Keratinocyte (primary cell): ENCODE measurements at regions not wholly inside any gene's neighbourhood (a gene's known extent, or its start where the extent isn't known, plus 50 kb on each side); places are given as distances from the start of the nearest gene placed in this dataset.

Experiments used
- DNase-seq: peaks from one replicate; pipeline ENCODE4 v3.0.0-alpha.2; 2011; ENCODE audit warnings: low read depth, missing footprints, low spot score
- FAIRE-seq: peaks from 2 replicates; lab custom pipeline; 2011; peaks lifted over from hg19 to GRCh38; lab: Jason Lieb, UNC
- H2AFZ ChIP-seq: 2 replicates; pipeline ENCODE4 v1.6.0; 2012; ENCODE audit warnings: low read length, control low read depth, inconsistent platforms; ENCODE audit not compliant: control insufficient read depth
- H3K27ac ChIP-seq: 2 replicates; pipeline ENCODE4 v1.5.1; 2011; ENCODE audit warnings: low read length; ENCODE audit not compliant: control insufficient read depth, insufficient read depth
- H3K27me3 ChIP-seq: 3 replicates; pipeline ENCODE4 v1.6.0; 2011; ENCODE audit warnings: low read length; ENCODE audit not compliant: control insufficient read depth, insufficient read depth; ENCODE audit errors: extremely low read depth
- H3K36me3 ChIP-seq, 2 experiments: 2 replicates in 1 of 2; 3 replicates in 1 of 2; pipeline ENCODE4 v1.5.1; 2011; ENCODE audit warnings: low read length in 2 of 2, mild to moderate bottlenecking in 1 of 2; ENCODE audit not compliant: control insufficient read depth in 2 of 2, insufficient read depth in 2 of 2; ENCODE audit errors: extremely low read depth in 1 of 2
- H3K4me1 ChIP-seq: 3 replicates; pipeline ENCODE4 v1.5.1; 2011; ENCODE audit warnings: low read length; ENCODE audit not compliant: control insufficient read depth, insufficient read depth; ENCODE audit errors: extremely low read depth
- H3K4me2 ChIP-seq: 3 replicates; pipeline ENCODE4 v1.6.0; 2011; ENCODE audit warnings: low read depth, low read length; ENCODE audit not compliant: control insufficient read depth, insufficient read depth; ENCODE audit errors: extremely low read depth
- H3K4me3 ChIP-seq, 3 experiments: fragments of 200-600 bp in 1 of 3; sonication (generic) in 1 of 3; 2 replicates in 2 of 3; 3 replicates in 1 of 3; pipeline ENCODE4 v1.5.1; 2011 to 2016; ENCODE audit warnings: low read length in 3 of 3, mild to moderate bottlenecking in 3 of 3, control low read depth in 2 of 3, inconsistent platforms in 1 of 3, low read depth in 1 of 3, mixed read lengths in 1 of 3, mixed run types in 1 of 3, moderate library complexity in 1 of 3; ENCODE audit not compliant: control insufficient read depth in 2 of 3, insufficient read depth in 2 of 3; ENCODE audit errors: extremely low read depth in 1 of 3
- H3K79me2 ChIP-seq: 2 replicates; pipeline ENCODE4 v1.6.0; 2012; ENCODE audit warnings: low read length; ENCODE audit not compliant: control insufficient read depth, insufficient read depth
- H3K9ac ChIP-seq: 3 replicates; pipeline ENCODE4 v1.6.0; 2011; ENCODE audit warnings: low read length; ENCODE audit not compliant: control insufficient read depth, insufficient read depth; ENCODE audit errors: extremely low read depth
- H3K9me1 ChIP-seq: 3 replicates; pipeline ENCODE4 v1.6.0; 2011; ENCODE audit warnings: low read length; ENCODE audit not compliant: control insufficient read depth, insufficient read depth; ENCODE audit errors: extremely low read depth
- H3K9me3 ChIP-seq: 2 replicates; pipeline ENCODE4 v1.5.1; 2012; ENCODE audit warnings: low read depth, low read length; ENCODE audit not compliant: control insufficient read depth
- H4K20me1 ChIP-seq: 3 replicates; pipeline ENCODE4 v1.6.0; 2011; ENCODE audit warnings: low read length; ENCODE audit not compliant: control insufficient read depth, insufficient read depth; ENCODE audit errors: extremely low read depth
- CTCF ChIP-seq, 3 experiments: IDR thresholded peaks in 1 of 3; conservative IDR thresholded peaks in 1 of 3; optimal IDR thresholded peaks in 1 of 3; 2 replicates in 2 of 3; 3 replicates in 1 of 3; pipeline versions ENCODE3 to v1.5.1; 2011; ENCODE audit warnings: low read length in 3 of 3, mild to moderate bottlenecking in 3 of 3, moderate library complexity in 2 of 3, control low read depth in 1 of 3, inconsistent platforms in 1 of 3; ENCODE audit not compliant: insufficient read depth in 2 of 3; ENCODE audit errors: extremely low read depth in 1 of 3
- EZH2 ChIP-seq: IDR thresholded peaks from one replicate; pipeline ENCODE4 v1.6.1; 2012; ENCODE audit warnings: inconsistent platforms, mild to moderate bottlenecking, low read length, moderate library complexity
- dilution Hi-C: fragments of 300-500 bp; cut with MboI; formaldehyde crosslinking; loops from one replicate; pipeline ENCODE4 v1.7.0; 2020; ENCODE audit warnings: low sequenced_read_pairs; ENCODE audit not compliant: extremely low pct_ligation_motif_present

DNA sequence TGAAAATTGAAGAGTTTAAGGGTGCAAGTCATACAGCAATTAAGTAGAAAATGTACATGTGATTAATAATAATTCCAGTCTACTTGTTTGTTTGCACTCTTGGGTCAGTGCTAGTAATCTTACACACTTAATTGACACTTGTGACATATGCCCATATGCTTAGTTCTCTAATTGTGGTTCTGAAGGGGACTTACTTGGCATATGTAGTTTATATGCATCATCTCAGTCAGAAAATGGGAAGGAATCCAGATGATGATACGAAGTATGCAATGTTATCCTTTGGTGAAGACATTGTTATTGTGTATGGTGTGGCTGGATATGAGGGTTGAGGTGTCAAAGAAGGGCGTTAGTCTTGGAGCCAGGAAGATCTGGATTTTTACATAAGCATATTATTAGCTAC, 193.5 kb upstream of the HDAC9 start:
- no peak overlapping the region for H3K4me3 ChIP-seq
- no peaks in the 10 kb centered on the region for H3K27me3 ChIP-seq
- no peaks in the 10 kb centered on the region for H4K20me1 ChIP-seq
- DNase-seq (no peak), FAIRE-seq (no peak)
- no peaks in the 10 kb centered on the region for H3K9me1 ChIP-seq
- H3K4me1 ChIP-seq: no peaks in the 10 kb centered on the region
- H3K27ac ChIP-seq: no peak overlapping the region
- no peak for TF ChIP-seq CTCF (optimal IDR thresholded peaks at IDR 0.05 in 1 of 3, IDR thresholded peaks at IDR 0.05 in 1 of 3, conservative IDR thresholded peaks at IDR 0.05 in 1 of 3; ENCODE audit: extremely low read depth in 1 of 3, insufficient read depth in 2 of 3, low read length in 3 of 3)
- TF ChIP-seq EZH2: no peak
- H3K36me3 ChIP-seq: no peaks in the 10 kb centered on the region
- no peak overlapping the region for H3K9ac ChIP-seq
- dilution Hi-C loops: no loop called here
- no peak overlapping the region for H3K4me2 ChIP-seq
- no peaks in the 10 kb centered on the region for H3K9me3 ChIP-seq
- no peaks in the 10 kb centered on the region for H3K79me2 ChIP-seq
- no peak overlapping the region for H2AFZ ChIP-seq

DNA sequence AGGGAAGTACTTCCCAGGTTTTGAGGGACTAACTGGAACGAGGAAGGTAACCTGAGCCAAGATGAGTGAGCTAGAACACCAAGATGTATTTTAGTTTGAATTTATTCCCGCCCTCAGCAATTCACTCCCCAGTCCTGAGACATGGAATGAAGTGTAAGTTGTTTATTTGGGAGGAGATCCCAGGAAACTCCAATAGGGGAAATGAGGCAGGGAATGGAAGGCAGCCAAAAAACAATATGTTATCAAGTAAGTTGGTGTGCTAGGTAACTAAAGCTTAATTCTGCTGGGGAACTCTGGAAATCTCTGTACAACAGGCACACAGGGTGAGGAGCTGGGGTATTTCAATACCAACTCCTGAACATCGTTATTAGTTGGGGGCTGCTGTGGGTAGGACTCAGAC, 189.7 kb upstream of the HDAC9 start:
- TF ChIP-seq EZH2 (no peak), CTCF (optimal IDR thresholded peaks at IDR 0.05 in 1 of 3, IDR thresholded peaks at IDR 0.05 in 1 of 3, conservative IDR thresholded peaks at IDR 0.05 in 1 of 3; ENCODE audit: extremely low read depth in 1 of 3, insufficient read depth in 2 of 3, low read length in 3 of 3) (no peak)
- no peak overlapping the region for H3K4me2 ChIP-seq
- no peaks in the 10 kb centered on the region for H4K20me1 ChIP-seq
- no peaks in the 10 kb centered on the region for H3K36me3 ChIP-seq
- H3K4me1 ChIP-seq: no peaks in the 10 kb centered on the region
- H3K27me3 ChIP-seq: no peaks in the 10 kb centered on the region
- H3K9ac ChIP-seq: no peak overlapping the region
- H2AFZ ChIP-seq: no peak overlapping the region
- DNase-seq: no peak
- H3K79me2 ChIP-seq: no peaks in the 10 kb centered on the region
- H3K4me3 ChIP-seq: no peak overlapping the region
- FAIRE-seq: no peak
- no peak overlapping the region for H3K27ac ChIP-seq
- no peaks in the 10 kb centered on the region for H3K9me3 ChIP-seq
- dilution Hi-C loops: no loop called here
- H3K9me1 ChIP-seq: no peaks in the 10 kb centered on the region
